ENCODE measurements at regions not wholly inside any gene's neighbourhood (a gene's known extent, or its start where the extent isn't known, plus 50 kb on each side); places are given as distances from the start of the nearest gene placed in this dataset.
"Not testable (repeated sequence)": the region's sequence is repeated elsewhere in the genome, so short reads cannot be mapped to it uniquely, and the experiment has no call there.

DNA sequence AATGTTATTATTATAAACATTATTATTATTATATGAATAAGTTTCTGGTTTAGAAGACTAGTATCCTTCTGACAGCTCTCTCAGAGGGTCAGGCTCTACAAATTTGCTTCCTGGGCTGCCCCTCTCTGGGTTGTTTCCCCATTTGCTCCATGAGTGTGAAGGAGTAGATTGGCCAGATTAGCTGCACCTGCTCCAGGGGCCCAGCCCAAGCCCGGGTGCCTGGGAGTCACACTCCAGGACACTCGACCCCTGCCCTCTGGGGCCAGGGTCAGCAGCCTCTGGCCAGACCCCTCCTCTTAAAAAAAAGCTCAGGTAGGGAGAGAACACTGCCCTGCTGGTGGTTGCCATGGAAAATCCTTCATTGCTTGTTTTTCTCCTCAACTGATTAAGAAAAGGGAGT lies 169.0 kb upstream of the FOXD4L5 start:
- DNase-seq (ENCODE audit: low spot score): not testable (repeated sequence)

DNA sequence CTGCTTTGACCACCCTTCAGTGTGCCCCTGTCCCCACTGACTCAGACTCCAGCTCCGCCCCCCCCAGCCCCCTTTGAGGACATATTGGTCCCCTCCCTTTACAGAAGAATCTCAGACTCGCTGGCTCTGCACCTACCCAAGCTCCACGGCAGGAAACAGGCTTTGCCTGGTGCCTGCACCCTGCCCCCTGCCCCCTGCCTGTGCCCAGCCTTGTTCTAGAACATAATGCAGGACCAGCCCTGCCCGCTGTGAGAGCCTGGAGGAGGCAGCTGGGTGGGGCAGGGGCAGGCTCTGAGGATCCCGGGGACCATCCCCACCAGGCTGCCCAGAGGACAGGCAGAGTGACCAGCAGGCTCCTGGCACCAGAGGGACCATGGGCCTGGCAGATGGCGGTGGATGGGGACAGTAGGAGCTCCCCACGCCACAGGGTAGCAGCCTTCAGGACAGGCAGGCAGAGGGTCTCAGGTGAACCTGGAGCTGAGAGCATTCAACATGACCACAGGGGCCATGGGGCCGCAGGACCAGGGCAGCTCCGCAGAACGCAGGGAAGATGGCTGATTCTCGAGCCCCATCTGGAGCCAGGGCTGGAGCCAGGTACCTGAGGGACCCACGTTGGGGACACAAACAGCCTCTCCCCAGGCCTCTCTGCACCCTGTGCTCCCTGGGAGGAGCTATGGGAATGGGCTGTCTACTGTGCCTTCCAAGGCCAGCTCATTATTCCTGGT lies 165.0 kb upstream of the FOXD4L5 start:
- DNase-seq (ENCODE audit: low spot score): not testable (repeated sequence)

GRCh38 chr9:65449423-65449822 lies 164.4 kb upstream of the FOXD4L5 start:
- DNase-seq (ENCODE audit: low spot score): no peak

GRCh38 chr9:65447146-65447545 lies 162.1 kb upstream of the FOXD4L5 start:
- not testable (repeated sequence) for DNase-seq (ENCODE audit: low spot score)

DNA sequence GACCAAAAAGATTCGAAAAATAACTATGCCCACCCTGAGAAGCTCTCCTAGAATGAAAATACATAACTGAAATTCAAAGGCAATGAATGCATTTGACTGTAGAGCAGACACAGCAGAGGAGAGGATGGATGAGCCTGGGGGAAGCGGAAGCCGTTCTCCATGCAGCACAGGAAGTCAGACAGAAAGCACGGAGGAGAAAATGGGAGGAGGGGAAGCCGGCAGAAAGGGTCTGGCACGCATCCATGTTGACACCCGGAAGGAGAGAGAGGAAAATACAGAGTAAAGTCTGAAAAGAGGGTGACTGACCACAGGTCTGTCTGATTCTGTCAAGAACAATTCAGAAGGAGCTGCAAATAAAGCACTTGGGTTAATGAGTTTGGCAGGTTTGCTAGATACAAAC lies 161.0 kb upstream of the FOXD4L5 start:
- DNase-seq (ENCODE audit: low spot score): not testable (repeated sequence)

- no peak for DNase-seq (ENCODE audit: low spot score)
Measured at GRCh38 chr9:65444943-65445342, 159.9 kb upstream of the FOXD4L5 start.

GRCh38 chr9:65442116-65442515 lies 157.1 kb upstream of the FOXD4L5 start:
- not testable (repeated sequence) for DNase-seq (ENCODE audit: low spot score)

DNA sequence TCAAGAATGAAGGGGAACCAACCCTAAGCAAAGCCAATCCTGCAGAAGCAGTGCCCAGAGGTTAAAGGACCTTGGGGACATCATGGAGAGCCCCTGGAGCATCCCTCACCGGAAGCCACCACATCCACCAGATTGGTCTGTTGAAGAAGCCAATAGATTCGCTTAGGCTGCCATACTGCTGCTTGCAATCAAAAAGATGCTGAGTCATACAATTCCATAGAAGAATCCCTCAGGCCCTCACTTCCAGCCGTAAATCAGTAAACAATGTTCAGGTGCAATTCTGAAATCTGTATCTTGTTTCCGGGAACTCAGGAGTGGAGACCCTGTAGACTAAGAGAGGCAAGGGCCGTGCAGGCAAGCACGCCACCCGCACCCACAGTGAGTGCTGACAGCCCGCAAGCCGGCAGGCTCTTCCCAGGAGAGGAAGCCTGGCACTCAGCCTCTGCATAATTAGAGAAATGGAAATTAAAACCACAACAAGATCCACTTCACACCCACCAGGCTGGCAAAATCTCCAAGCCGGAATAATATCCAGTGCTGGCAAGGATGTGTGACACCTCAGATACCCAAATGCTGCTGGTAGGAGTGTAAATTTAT lies 156.4 kb upstream of the FOXD4L5 start:
- DNase-seq (ENCODE audit: low spot score): not testable (repeated sequence)

- DNase-seq (ENCODE audit: low spot score): no peak
Measured at GRCh38 chr9:65437724-65438123, 152.7 kb upstream of the FOXD4L5 start.

DNA sequence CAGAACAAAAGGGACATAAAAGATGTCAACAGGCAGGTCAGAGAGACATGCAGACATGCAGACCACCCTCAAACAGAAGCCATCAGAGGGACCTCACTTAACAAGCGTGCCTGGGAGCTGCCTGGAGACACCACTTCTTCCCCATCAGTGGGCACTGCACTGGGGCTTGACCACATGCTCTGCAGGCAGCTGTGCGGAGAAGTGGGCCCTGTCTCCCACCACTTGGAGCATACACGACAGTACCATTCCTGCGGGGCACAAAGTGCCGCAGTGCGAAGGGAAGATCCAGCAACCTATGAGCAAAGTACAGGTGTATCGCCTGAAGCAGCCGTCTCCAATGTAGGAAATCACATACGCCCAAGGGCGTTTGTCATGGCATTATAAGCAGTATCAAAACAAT lies 150.5 kb upstream of the FOXD4L5 start:
- DNase-seq (ENCODE audit: low spot score): no peak

GRCh38 chr9:65432722-65433323 lies 147.8 kb upstream of the FOXD4L5 start:
- no peak for DNase-seq (ENCODE audit: low spot score)

DNA sequence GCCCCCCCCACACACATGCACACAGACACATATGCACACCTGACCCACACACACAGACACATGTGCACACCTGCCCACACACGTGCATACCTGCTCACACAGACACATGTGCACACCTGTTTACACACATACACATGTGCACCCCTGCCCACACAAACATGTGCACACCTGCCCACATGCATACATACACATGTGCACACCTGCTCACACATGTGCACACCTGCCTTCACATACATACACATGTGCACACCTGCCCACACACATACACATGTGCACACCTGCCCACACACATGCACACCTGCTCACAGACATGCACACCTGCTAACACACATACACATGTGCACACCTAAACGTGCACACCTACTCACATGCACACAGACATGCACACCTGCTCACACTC lies 147.0 kb upstream of the FOXD4L5 start:
- DNase-seq (ENCODE audit: low spot score): no peak

DNA sequence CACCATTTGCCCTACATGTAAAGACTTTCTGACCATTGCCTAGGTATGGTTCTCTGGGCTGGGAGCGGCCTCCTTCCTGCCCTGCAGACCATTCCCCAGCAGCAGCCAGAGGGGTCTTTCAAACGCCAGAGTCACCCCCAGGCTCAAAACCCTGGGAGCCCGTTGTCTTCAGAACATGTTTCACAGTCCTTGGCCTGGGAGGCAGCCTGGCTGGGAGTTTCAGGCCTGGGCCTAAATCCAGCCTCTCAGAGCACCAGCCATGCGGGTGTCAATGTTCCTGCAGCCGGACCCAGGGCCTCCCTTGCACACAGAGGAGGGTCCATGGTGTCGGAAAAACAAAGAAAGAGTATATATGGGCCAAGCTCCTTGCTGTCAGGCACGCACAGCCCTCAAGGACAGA lies 145.2 kb upstream of the FOXD4L5 start:
- no peak for DNase-seq (ENCODE audit: low spot score)

- DNase-seq (ENCODE audit: low spot score): not testable (repeated sequence)
Measured at GRCh38 chr9:65427361-65427760, 142.4 kb upstream of the FOXD4L5 start.

DNA sequence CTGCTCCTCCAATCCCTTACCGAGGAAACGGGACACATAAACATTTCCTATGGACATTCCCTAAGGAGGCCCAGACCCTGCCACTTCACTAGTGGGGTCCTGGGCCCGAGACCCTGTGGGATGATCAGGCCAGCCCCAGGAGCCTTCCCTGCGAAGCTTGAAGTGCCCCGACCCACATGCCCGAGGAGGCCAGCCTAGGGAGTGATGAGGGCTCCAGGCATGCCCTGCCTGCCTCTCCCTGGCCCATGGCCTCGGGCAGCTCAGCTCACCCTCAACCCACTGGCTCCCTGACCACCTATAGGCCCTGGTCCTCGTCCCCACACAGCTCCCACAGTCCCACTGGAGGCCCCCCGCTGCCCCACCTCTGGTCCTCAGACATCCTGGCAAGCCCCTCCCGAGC lies 141.8 kb upstream of the FOXD4L5 start:
- DNase-seq (ENCODE audit: low spot score): not testable (repeated sequence)

DNA sequence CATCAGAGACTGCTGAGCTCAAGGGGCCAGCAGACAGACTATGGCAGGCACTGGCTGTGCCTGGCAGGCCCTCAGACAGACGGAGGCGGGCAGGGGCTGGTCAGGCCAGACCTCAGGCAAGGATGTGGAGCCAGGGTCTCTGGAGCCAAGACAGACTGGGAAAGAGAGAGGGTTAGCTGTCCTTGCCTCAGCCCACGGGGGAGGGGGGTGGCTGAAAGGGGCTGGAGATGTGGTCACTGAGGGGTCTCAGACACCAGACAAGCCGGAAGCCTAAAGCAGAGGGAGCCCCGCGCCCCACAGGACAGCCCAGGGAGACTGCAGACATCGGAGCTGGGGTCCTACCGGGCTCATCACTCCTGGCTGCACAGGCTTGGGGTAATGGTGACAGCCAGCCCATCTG lies 141.2 kb upstream of the FOXD4L5 start:
- no peak for DNase-seq (ENCODE audit: low spot score)

DNA sequence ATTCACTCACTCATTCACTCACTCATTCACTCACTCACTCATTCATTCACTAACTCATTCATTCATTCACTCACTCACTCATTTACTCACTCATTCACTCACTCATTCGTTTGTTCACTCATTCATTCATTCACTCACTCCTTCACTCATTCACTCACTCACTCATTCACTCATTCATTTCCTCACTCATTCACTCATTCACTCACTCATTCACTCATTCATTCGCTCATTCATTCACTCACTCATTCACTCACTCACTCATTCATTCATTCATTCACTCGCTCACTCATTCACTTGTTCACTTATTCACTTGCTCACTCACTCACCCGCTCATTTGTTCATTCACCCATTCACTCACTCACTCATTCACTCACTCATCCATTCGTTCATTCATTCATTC lies 140.2 kb upstream of the FOXD4L5 start:
- not testable (repeated sequence) for DNase-seq (ENCODE audit: low spot score)

- DNase-seq (ENCODE audit: low spot score): not testable (repeated sequence)
Measured at GRCh38 chr9:65424437-65424984, 139.5 kb upstream of the FOXD4L5 start.

DNA sequence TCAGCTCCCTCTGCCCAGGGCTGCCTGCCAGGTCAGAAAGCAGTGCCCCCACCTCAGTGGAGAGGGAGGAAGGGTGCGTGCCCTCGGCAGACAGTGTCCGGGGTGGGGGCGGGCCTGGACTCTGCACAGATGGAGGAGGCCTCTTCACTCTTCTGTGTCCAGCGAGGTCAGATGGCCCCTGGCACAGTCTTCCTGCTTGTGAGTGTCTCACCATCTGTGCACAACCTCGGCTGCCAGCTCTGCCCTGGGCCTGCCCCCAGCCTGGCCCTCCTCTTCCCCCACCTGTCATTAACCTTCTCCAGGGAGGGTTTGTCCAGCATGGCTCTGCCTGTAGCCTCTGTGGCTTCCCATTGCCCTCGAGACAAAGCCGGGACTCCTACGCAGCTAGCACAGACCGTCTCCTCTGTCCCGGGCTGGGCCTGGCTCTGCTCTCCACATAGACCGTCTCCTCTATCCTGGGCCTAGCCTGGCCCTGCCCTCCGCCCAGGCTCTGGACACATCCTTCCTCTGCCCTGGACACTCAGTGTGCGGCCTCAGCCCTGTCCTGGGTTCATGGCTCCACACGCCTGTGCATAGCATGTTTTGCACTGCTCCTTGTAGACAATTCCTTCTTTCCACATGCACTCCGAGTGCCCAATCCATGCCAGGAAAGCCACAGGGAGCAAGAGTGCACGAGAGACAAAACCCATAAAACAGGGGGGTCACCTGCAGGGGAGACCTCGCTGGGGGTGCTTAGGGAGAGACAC lies 138.9 kb upstream of the FOXD4L5 start:
- DNase-seq (ENCODE audit: low spot score): not testable (repeated sequence)

DNA sequence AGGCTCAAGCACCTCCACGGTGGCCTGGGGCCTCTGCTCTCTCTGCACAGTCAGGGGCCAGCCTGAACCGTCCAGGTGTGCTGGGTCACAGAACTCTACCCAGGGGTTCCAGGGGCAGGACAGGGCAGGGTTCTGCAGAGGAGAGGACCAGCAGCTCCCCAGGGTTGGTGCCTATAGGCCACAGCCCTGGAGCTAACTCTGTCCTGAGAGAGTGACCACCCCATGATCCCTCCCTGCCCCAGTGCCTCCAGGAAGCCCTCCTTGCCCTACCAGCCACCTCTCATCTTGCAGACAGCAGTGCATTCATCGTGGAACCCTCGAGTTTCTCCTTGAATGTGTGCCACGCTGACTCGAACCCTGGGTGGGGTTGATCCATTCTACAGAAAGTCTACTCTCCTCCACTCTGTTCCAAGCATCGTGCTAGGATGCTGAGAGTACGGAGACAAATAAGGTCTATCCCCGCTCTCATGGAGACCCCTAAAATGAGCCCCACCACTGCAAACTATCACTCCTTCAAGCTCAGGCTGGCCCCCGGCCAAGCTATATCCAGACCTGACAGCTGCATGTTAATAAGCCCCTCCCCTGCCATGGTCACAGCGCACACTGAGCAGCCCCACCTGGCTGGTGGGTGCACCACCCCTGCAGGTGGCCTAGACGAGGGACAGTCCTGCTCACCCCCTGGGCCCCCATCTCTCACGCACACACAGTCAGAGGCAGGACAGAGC lies 138.1 kb upstream of the FOXD4L5 start:
- not testable (repeated sequence) for DNase-seq (ENCODE audit: low spot score)

DNA sequence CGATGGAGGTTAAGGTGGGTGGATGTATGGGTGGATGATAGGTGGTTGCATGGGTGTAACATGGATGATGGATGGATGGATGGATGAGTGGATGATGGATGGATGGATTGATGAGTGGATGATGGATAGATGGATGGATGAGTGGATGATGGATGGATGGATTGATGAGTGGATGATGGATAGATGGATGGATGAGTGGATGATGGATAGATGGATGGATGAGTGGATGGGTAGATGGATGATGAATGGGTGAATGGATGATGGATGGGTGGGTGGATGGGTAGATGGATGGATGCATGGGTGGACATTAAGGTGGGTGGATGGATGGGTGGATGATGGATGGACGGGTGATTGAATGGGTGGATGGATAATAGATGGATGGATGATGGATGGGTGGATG lies 136.5 kb upstream of the FOXD4L5 start:
- not testable (repeated sequence) for DNase-seq (ENCODE audit: low spot score)

DNA sequence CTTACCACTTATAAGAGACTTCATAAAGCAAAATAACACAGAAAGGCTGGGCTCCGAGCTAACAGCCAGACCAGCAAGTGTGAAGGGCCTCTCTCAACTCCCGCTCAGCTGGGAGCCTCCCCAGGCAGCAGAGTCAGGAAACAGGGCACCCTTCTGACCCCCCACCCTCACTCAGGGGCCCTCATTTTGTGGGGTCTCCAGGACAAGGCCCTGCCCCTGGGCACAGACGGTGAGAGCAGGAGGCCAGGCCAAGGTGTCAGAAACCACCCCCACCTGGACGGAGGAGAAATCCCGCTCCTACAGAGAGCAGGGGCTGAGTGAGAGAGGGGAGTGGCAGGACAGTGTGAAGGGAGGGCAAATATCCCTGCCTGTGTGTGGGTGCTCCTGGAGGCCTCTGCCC lies 135.8 kb upstream of the FOXD4L5 start:
- no peak for DNase-seq (ENCODE audit: low spot score)
